NCI-H226 (cell line): ENCODE measurements at regions not wholly inside any gene's neighbourhood (a gene's known extent, or its start where the extent isn't known, plus 50 kb on each side); places are given as distances from the start of the nearest gene placed in this dataset.
"Not testable (repeated sequence)": the region's sequence is repeated elsewhere in the genome, so short reads cannot be mapped to it uniquely, and the experiment has no call there.

Source experiments
- DNase-seq: peaks from one replicate; pipeline ENCODE4 v3.0.0-alpha.2; 2015

GRCh38 chr3:182414586-182414985, 378.7 kb upstream of the ATP11B start:
- no peak for DNase-seq

GRCh38 chr3:182420741-182421140, 372.6 kb upstream of the ATP11B start:
- peak; percentile 22 for DNase-seq

GRCh38 chr3:182424006-182424405, 369.3 kb upstream of the ATP11B start:
- no peak for DNase-seq

- not testable (repeated sequence) for DNase-seq
Measured at GRCh38 chr3:182425926-182426718, 367.2 kb upstream of the ATP11B start.

- DNase-seq = not testable (repeated sequence)
Measured at GRCh38 chr3:182431972-182432371, 361.3 kb upstream of the ATP11B start.

GRCh38 chr3:182435860-182436259, 357.4 kb upstream of the ATP11B start:
- DNase-seq = no peak

- DNase-seq = no peak
Measured at GRCh38 chr3:182436547-182436946, 356.8 kb upstream of the ATP11B start.

- DNase-seq = no peak
Measured at GRCh38 chr3:182438398-182438797, 354.9 kb upstream of the ATP11B start.

- no peak for DNase-seq
Measured at GRCh38 chr3:182440101-182440500, 353.2 kb upstream of the ATP11B start.

GRCh38 chr3:182445576-182445975, 347.7 kb upstream of the ATP11B start:
- DNase-seq = no peak

- DNase-seq = no peak
Measured at GRCh38 chr3:182450942-182451787, 342.1 kb upstream of the ATP11B start.

GRCh38 chr3:182451871-182452270, 341.4 kb upstream of the ATP11B start:
- no peak for DNase-seq

- DNase-seq = no peak
Measured at GRCh38 chr3:182455011-182455410, 338.3 kb upstream of the ATP11B start.

- DNase-seq = no peak
Measured at GRCh38 chr3:182460303-182460702, 333.0 kb upstream of the ATP11B start.

GRCh38 chr3:182462152-182462551, 331.2 kb upstream of the ATP11B start:
- no peak for DNase-seq

- DNase-seq = no peak
Measured at GRCh38 chr3:182464513-182465145, 328.7 kb upstream of the ATP11B start.

GRCh38 chr3:182465301-182466185, 327.8 kb upstream of the ATP11B start:
- DNase-seq = no peak

- no peak for DNase-seq
Measured at GRCh38 chr3:182469086-182469485, 324.2 kb upstream of the ATP11B start.

- no peak for DNase-seq
Measured at GRCh38 chr3:182470187-182470586, 323.1 kb upstream of the ATP11B start.

- DNase-seq = no peak
Measured at GRCh38 chr3:182473191-182473710, 320.1 kb upstream of the ATP11B start.

- DNase-seq = no peak
Measured at GRCh38 chr3:182478369-182478768, 314.9 kb upstream of the ATP11B start.
